D721Med (cell line): ENCODE measurements at regions not wholly inside any gene's neighbourhood (a gene's known extent, or its start where the extent isn't known, plus 50 kb on each side); places are given as distances from the start of the nearest gene placed in this dataset.

Source experiments
- DNase-seq: peaks from one replicate; pipeline ENCODE4 v3.0.0; 2011; ENCODE audit warnings: low spot score; ENCODE audit not compliant: insufficient read length
- FAIRE-seq: peaks from 2 replicates; lab custom pipeline; 2011; peaks lifted over from hg19 to GRCh38; lab: Jason Lieb, UNC
- TF ChIP-seq, protein P1 (sequence below): IDR thresholded peaks from 2 replicates; pipeline ENCODE4 v1.5.1; 2012; ENCODE audit warnings: mild to moderate bottlenecking, control low read depth; ENCODE audit not compliant: insufficient read depth; ENCODE audit errors: missing control alignments

DNA sequence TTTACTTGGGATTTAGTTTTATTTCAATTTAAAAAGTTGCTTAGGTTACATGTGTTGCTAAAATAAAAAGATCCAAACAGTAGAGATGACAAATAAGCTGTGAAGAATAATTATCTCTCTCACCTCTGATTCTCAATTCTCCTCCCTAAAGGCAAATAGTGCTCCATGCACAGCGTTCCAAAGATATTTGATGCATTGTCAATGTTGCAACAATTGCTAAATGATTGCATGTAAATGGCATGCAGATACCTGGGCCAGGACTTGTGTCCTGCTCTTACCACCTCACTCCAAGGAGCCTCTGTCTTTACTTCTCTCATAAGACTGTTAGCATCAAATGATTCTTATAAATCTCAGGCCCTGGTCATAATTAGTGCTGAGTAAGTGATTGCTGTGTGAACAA lies 217.7 kb downstream of the SEC23IP start:
- no peak for FAIRE-seq

DNA sequence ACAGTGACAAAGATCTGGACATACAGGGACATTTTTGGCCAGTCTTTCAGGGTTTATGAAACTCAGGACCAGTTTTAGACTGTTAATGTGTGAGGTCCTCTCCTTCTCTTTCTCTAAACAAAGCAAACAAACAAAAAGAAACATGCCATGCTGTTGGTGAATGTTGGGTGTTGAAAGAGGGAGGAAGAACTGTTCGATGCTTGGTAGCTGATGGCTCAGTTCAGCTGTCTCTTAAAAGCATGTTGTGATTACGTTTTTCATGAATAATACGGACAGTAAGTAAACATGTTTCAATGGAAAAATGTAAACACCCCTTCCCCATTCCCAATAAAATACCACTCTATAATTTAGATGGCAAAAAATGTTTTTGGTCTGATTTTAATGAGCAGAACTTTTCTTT lies 219.1 kb downstream of the SEC23IP start:
- FAIRE-seq (no peak), DNase-seq (no peak)
- TF ChIP-seq, protein P1, sequence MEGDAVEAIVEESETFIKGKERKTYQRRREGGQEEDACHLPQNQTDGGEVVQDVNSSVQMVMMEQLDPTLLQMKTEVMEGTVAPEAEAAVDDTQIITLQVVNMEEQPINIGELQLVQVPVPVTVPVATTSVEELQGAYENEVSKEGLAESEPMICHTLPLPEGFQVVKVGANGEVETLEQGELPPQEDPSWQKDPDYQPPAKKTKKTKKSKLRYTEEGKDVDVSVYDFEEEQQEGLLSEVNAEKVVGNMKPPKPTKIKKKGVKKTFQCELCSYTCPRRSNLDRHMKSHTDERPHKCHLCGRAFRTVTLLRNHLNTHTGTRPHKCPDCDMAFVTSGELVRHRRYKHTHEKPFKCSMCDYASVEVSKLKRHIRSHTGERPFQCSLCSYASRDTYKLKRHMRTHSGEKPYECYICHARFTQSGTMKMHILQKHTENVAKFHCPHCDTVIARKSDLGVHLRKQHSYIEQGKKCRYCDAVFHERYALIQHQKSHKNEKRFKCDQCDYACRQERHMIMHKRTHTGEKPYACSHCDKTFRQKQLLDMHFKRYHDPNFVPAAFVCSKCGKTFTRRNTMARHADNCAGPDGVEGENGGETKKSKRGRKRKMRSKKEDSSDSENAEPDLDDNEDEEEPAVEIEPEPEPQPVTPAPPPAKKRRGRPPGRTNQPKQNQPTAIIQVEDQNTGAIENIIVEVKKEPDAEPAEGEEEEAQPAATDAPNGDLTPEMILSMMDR = no peak

More for the DNA sequence above, 217.7 kb downstream of the SEC23IP start:
- DNase-seq = no peak
- TF ChIP-seq, protein P1 = no peak

DNA sequence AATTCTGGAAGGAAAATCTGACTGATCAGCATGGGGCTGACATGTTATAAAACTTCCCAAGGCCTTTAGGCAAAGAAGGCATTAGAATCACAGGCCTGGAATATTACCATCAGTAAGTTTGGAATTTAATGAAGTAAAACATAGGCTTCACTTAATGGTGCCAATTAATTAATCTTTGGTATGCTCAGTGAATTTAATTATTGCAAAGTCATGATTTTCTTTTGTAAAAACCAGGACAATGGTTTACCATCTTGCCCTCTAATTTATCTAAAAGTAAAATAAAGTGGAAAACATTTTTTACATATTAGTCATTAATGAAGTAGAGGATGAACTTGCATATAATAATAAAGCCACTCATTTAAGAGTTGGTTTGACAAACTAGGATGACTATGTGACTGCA lies 220.3 kb downstream of the SEC23IP start:
- FAIRE-seq (no peak), DNase-seq (no peak)
- TF ChIP-seq, protein P1 = no peak

DNA sequence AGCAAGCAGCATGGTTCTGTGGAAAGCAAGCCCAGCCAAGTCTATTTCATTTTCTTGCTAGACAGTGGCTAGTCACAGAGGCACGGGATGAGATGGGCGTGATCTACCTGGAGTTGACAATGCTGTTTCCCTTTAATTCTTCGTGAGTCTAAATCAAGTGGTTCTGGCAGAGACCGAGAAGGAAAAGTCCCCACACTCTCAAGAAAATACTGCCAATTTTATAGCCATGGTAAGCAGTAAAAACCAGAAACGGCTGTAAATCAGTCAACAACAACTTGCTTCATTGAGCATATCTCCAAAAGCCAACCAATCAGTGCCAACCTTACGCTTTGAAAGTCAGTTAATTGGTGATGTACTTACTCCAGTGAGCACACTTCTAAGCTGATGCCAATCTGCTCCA lies 223.4 kb downstream of the SEC23IP start:
- DNase-seq (no peak), FAIRE-seq (no peak)
- TF ChIP-seq, protein P1 = no peak

DNA sequence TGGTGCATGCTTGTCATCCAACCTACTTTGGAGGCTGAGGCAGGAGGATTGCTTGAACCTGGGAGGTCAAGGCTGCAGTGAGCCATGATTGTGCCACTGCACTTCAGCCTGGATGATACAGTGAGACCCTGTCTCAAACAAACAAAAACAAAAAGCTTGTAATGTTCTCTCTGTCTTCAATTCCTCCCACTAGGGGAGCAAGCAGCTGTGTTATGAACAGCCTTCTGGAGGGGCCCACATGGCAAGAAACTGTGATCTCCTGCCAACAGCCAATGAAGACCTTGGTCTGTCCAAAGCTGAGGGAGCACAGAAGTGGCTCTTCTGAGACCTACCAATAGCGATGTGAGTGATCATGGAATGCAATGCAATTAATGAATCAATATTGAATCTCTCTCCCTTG lies 229.2 kb downstream of the SEC23IP start:
- TF ChIP-seq, protein P1 = no peak
- FAIRE-seq (no peak), DNase-seq (no peak)

DNA sequence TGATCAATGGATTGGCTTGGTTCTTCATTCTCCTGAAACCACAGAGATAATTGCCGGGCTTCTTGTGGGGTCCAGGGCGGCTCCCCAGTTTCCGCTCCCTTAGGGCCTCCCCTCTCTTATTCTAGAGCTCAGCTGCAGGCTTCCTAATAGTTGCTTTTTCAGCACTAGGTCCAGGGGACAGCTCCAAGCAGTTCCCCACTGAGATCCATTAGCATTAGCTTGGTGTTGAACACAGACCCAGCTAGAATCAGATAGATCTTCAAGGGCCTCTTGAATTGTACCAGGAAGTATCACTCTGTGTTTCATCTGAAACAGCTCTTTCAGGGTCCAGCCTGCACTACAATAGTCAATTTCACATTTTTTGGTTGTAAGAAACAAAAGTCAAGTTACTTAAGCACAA lies 238.7 kb downstream of the SEC23IP start:
- no peak for FAIRE-seq
- TF ChIP-seq, protein P1 = no peak
- no peak for DNase-seq

DNA sequence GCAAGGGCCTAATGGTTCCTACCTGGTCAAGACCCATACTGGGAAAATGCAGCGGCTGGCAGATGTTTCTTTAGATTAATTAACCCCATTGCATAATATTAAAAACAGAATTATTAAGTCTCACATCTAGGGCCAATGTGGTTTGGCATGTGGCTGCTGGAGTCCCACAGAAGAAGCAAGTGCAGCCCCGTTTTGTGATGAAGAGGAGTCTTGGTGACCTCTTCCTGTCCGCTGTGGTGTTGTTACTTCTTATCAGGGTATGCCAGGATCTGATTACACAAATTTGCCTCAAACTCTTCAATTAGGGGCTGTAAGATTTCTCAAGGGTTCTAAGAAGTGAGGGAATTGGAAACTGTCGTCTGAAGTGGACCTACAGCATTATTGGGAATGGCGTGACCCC lies 240.3 kb downstream of the SEC23IP start:
- FAIRE-seq (no peak), DNase-seq (no peak)
- TF ChIP-seq, protein P1 = no peak
